Nephron progenitor cell (in vitro differentiated cells): ENCODE measurements at regions not wholly inside any gene's neighbourhood (a gene's known extent, or its start where the extent isn't known, plus 50 kb on each side); places are given as distances from the start of the nearest gene placed in this dataset.
A peak's percentile ranks its signal among the peaks of the same experiment; 100 is the strongest.

ENCODE experiments used
- DNase-seq: peaks from one replicate; pipeline ENCODE4 v3.0.0; 2021
- H3K27ac Mint-ChIP-seq: 2 replicates; pipeline ENCODE4 v1.8.0; 2021; ENCODE audit warnings: mild to moderate bottlenecking, moderate library complexity, mixed read lengths
- H3K27me3 Mint-ChIP-seq: 2 replicates; pipeline ENCODE4 v1.8.0; 2021; ENCODE audit warnings: mild to moderate bottlenecking, low read depth, mixed read lengths; ENCODE audit not compliant: poor library complexity
- H3K36me3 Mint-ChIP-seq: 2 replicates; pipeline ENCODE4 v1.8.0; 2021; ENCODE audit warnings: low read depth, mixed read lengths
- H3K4me1 Mint-ChIP-seq: 2 replicates; pipeline ENCODE4 v1.8.0; 2021; ENCODE audit warnings: mixed read lengths
- H3K4me3 Mint-ChIP-seq: 2 replicates; pipeline ENCODE4 v1.8.0; 2021; ENCODE audit warnings: mild to moderate bottlenecking, moderate library complexity, mixed read lengths
- H3K9me3 Mint-ChIP-seq: 2 replicates; pipeline ENCODE4 v1.8.0; 2021; ENCODE audit warnings: mild to moderate bottlenecking, moderate library complexity, mixed read lengths
- CTCF ChIP-seq: fragments of 200-600 bp; sonication (generic); IDR thresholded peaks from 2 replicates; pipeline ENCODE4 v1.5.0; 2021; ENCODE audit warnings: antibody characterized with exemption

DNA sequence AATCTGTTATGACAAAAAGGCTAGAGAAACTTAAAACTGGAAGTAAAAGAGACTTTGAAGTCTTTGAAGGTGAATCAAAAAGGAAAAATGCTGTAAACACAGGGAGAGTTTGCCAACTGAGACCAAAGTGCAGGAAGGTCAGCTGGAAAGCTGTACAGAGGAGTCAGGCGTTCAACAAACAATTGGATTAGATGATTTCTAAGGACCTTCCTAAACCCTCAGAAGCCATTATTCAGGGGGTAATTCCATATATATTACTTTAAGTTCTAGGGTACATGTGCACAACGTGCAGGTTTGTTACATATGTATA lies 156.8 kb downstream of the ZBTB18 start:
- DNase-seq = no peak
- no peak overlapping the region for H3K4me3 Mint-ChIP-seq
- no peaks in the 10 kb centered on the region for H3K4me1 Mint-ChIP-seq
- no peak for TF ChIP-seq CTCF
- H3K9me3 Mint-ChIP-seq = no peaks in the 10 kb centered on the region
- peaks cover 6% of the 10 kb centered on the region for H3K27me3 Mint-ChIP-seq
- H3K27ac Mint-ChIP-seq = no peak overlapping the region
- H3K36me3 Mint-ChIP-seq = no peaks in the 10 kb centered on the region

DNA sequence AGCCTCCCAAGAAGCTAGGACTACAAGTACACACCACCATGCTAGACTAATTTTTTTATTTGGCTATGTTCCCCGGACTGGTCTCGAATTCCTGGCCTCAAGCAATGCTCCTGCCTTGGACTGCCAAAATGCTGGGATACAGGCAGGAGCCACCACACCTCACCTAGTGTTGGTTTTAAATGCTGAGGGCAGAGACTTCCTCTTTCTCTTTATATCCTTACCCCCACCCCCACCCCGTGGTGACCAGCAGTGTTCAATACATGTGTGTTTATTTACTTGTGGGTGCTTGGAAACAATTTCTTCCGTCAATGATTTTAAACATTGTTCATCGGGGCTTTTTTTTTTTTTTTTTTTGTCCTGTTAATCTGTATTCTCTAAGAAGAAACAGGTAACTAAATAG lies 158.9 kb downstream of the ZBTB18 start:
- Mint-ChIP-seq H3K27me3 (peaks cover 9% of the 10 kb centered on the region), H3K36me3 (no peaks in the 10 kb centered on the region), H3K9me3 (peaks cover 5% of the 10 kb centered on the region), H3K4me3 (no peak overlapping the region), H3K4me1 (no peaks in the 10 kb centered on the region), H3K27ac (no peak overlapping the region)
- DNase-seq = no peak
- no peak for TF ChIP-seq CTCF

GRCh38 chr1:244210884-244211558 lies 159.9 kb downstream of the ZBTB18 start:
- DNase-seq = peak; percentile 45
- Mint-ChIP-seq H3K36me3 (no peaks in the 10 kb centered on the region), H3K27me3 (peaks cover 6% of the 10 kb centered on the region), H3K27ac (no peak overlapping the region), H3K9me3 (peaks cover 9% of the 10 kb centered on the region), H3K4me1 (no peaks in the 10 kb centered on the region), H3K4me3 (no peak overlapping the region)
- TF ChIP-seq CTCF = peak; percentile 43

DNA sequence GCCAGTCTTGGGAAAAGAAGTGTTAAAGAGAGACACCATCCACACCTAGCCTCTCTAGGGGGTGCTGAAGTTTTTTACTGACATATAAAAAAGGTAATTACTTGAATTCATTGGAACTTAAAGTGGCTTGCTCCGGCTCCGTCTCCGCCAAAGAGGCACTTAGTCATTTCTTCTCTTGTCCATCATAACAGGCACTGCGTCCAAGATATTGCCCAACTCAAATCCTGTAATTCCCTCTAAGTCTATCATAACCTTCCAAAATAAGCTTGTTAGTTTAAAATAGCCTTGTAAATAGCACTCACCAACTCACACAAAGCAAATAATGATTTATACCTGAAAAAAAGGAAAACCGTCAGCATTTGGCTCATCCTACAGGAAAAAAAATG lies 160.5 kb downstream of the ZBTB18 start:
- Mint-ChIP-seq H3K27me3 (peaks cover 6% of the 10 kb centered on the region), H3K27ac (no peak overlapping the region), H3K4me3 (no peak overlapping the region), H3K4me1 (peaks cover under 1% of the 10 kb centered on the region), H3K36me3 (no peaks in the 10 kb centered on the region), H3K9me3 (peaks cover 9% of the 10 kb centered on the region)
- TF ChIP-seq CTCF = no peak
- DNase-seq = no peak

DNA sequence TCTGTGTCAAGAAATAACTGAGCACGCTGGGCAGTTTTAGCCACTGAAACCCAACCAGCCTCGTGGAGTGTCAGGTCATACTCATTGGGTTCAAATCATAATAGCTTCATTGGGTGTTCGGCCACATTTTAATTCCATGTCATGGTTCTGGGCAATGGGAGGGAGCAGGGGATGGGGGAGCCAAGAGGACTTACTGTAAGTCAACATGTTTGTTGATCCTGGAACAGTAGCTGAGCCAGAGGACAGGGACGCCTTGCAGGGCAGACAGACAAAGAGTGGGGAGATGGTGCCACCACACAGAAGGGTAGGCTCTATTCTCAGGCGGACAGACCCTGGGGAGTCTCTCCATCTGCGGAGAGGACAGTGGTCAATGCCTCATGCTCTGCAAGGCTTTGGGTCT lies 161.1 kb downstream of the ZBTB18 start:
- H3K4me1 Mint-ChIP-seq = peaks cover 6% of the 10 kb centered on the region
- TF ChIP-seq CTCF = no peak
- no peak overlapping the region for H3K4me3 Mint-ChIP-seq
- H3K27ac Mint-ChIP-seq = peak overlapping the region; percentile 61
- H3K36me3 Mint-ChIP-seq = no peaks in the 10 kb centered on the region
- H3K27me3 Mint-ChIP-seq = peaks cover 8% of the 10 kb centered on the region
- peaks cover 9% of the 10 kb centered on the region for H3K9me3 Mint-ChIP-seq
- DNase-seq = no peak

DNA sequence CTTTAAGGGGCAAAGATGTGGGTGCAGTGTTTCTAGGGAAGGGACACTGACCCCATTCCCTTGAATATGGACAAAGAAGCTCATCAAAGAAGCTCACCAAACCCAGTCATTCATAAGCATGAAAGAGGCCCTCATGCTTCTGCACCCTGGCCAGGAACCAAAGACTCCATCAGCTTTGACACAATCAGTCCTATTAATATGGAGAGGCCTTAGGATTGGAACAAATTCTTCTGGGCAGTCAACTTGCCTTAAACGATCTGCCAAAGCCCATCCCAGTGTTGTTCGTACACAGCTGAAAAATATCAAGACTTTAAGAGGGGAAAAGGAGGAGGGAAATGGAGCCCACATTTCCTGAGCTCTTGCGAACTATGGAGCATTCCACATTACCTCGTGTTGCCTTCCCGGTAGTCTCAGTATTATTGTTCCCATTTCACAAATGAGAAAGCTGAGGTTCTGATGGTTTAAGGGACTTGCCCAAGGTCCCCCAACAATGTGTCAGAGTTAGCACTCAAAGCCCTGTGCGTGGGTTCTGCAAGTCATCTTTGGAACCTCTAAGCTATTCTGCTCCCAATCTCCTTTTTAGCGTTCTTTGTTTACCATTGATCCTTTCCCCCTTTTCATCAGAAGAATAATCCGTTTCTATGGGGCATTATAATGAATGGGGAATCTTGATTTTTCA lies 161.9 kb downstream of the ZBTB18 start:
- no peak overlapping the region for H3K4me3 Mint-ChIP-seq
- no peak for TF ChIP-seq CTCF
- H3K9me3 Mint-ChIP-seq = peaks cover 9% of the 10 kb centered on the region
- H3K27me3 Mint-ChIP-seq = peaks cover 8% of the 10 kb centered on the region
- peaks cover 6% of the 10 kb centered on the region for H3K4me1 Mint-ChIP-seq
- no peak for DNase-seq
- H3K27ac Mint-ChIP-seq = no peak overlapping the region
- no peaks in the 10 kb centered on the region for H3K36me3 Mint-ChIP-seq
